ENCODE measurements at regions not wholly inside any gene's neighbourhood (a gene's known extent, or its start where the extent isn't known, plus 50 kb on each side); places are given as distances from the start of the nearest gene placed in this dataset.

DNA sequence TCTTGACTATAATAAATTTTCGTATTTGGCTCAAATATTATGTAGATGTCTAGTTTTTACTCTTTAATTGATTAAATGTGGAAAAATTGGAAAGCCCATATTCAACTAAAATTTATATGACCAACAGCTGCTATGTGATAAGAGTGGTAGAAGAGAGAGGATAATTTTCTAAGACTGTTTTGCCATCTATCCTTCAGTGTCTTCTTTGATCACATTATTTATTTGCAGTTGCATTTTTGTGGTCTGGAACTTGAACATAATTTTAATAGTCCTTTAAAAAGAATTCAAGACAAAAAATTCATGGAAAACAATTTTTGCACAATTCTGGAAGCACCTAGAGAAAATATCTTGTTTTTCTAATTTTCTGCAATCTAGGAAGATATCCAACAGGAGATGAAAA, 213.3 kb upstream of the THBS1 start:
- 47% methylated on average over 1 of the region's 1 CpG for WGBS (ENCODE audit: low lambda C conversion rate)
- no peaks in the 10 kb centered on the region for H4K20me1 ChIP-seq (ENCODE audit: insufficient read depth, low read length)
- no peak for TF ChIP-seq THAP7 (CRISPR knock-in tag; IDR thresholded peaks at IDR 0.05)
- no peak for TF ChIP-seq ZNF83 (CRISPR knock-in tag; IDR thresholded peaks at IDR 0.05; ENCODE audit: borderline replicate concordance)
- TF ChIP-seq, protein P1, sequence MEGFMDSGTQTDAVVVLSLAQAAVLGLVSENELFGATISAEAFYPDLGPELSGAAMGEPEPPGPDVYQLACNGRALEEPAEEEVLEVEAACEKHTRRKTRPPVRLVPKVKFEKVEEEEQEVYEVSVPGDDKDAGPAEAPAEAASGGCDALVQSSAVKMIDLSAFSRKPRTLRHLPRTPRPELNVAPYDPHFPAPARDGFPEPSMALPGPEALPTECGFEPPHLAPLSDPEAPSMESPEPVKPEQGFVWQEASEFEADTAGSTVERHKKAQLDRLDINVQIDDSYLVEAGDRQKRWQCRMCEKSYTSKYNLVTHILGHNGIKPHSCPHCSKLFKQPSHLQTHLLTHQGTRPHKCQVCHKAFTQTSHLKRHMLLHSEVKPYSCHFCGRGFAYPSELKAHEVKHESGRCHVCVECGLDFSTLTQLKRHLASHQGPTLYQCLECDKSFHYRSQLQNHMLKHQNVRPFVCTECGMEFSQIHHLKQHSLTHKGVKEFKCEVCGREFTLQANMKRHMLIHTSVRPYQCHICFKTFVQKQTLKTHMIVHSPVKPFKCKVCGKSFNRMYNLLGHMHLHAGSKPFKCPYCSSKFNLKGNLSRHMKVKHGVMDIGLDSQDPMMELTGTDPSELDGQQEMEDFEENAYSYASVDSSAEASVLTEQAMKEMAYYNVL (CRISPR knock-in tag; IDR thresholded peaks at IDR 0.05; ENCODE audit: borderline replicate concordance) = no peak
- no peak for TF ChIP-seq ZNF136 (CRISPR knock-in tag; IDR thresholded peaks at IDR 0.05; ENCODE audit: low read depth)
- no peak for TF ChIP-seq ZNF180 (CRISPR knock-in tag; IDR thresholded peaks at IDR 0.05; ENCODE audit: borderline replicate concordance, low read depth)
- TF ChIP-seq ZBTB7B (CRISPR knock-in tag; IDR thresholded peaks at IDR 0.05) = no peak
- no peak for TF ChIP-seq ZNF790 (CRISPR knock-in tag; IDR thresholded peaks at IDR 0.05; ENCODE audit: borderline replicate concordance)
- TF ChIP-seq, protein P2, sequence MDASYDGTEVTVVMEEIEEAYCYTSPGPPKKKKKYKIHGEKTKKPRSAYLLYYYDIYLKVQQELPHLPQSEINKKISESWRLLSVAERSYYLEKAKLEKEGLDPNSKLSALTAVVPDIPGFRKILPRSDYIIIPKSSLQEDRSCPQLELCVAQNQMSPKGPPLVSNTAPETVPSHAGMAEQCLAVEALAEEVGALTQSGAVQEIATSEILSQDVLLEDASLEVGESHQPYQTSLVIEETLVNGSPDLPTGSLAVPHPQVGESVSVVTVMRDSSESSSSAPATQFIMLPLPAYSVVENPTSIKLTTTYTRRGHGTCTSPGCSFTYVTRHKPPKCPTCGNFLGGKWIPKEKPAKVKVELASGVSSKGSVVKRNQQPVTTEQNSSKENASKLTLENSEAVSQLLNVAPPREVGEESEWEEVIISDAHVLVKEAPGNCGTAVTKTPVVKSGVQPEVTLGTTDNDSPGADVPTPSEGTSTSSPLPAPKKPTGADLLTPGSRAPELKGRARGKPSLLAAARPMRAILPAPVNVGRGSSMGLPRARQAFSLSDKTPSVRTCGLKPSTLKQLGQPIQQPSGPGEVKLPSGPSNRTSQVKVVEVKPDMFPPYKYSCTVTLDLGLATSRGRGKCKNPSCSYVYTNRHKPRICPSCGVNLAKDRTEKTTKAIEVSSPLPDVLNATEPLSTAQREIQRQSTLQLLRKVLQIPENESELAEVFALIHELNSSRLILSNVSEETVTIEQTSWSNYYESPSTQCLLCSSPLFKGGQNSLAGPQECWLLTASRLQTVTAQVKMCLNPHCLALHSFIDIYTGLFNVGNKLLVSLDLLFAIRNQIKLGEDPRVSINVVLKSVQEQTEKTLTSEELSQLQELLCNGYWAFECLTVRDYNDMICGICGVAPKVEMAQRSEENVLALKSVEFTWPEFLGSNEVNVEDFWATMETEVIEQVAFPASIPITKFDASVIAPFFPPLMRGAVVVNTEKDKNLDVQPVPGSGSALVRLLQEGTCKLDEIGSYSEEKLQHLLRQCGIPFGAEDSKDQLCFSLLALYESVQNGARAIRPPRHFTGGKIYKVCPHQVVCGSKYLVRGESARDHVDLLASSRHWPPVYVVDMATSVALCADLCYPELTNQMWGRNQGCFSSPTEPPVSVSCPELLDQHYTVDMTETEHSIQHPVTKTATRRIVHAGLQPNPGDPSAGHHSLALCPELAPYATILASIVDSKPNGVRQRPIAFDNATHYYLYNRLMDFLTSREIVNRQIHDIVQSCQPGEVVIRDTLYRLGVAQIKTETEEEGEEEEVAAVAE (CRISPR knock-in tag; IDR thresholded peaks at IDR 0.05; ENCODE audit: borderline replicate concordance) = no peak
- POLR2A ChIA-PET = no interaction called here
- intact Hi-C loops (cut with micrococcal nuclease; ENCODE audit: unreplicated experiment) = loop anchor here (10.0 kb wide), 1 partner anchor 243 kb away; no protein-coding TSS in a partner anchor
- H3K4me2 ChIP-seq (ENCODE audit: low read depth, low read length) = no peak overlapping the region
- in situ Hi-C loops (cut with HindIII; ENCODE audit: extremely low pct_ligation_motif_present, low pct_unique_long_range_greater_than_20kb) = no loop called here
- peaks cover 25% of the 10 kb centered on the region for H3K4me1 ChIP-seq (ENCODE audit: insufficient read depth, low read length)
- ATAC-seq = no peak
- FAIRE-seq = no peak
- no peaks in the 10 kb centered on the region for H3K36me3 ChIP-seq (replicated peaks in 1 of 2; ENCODE audit: control insufficient read depth in 1 of 2, insufficient read depth in 2 of 2, low read length in 2 of 2)
- H3K79me2 ChIP-seq (ENCODE audit: insufficient read depth, low read length) = no peaks in the 10 kb centered on the region
- H2AFZ ChIP-seq (ENCODE audit: low read length) = no peak overlapping the region
- DNase-seq (ENCODE audit: low spot score) = no peak
- CTCF ChIA-PET (ENCODE audit: low intra/inter-chr PET ratio, low total read pairs) = no interaction called here
- no peak overlapping the region for H3K4me3 ChIP-seq (replicated peaks in 1 of 3; ENCODE audit: insufficient read depth in 1 of 3, low read depth in 2 of 3, low read length in 3 of 3)
- no peaks in the 10 kb centered on the region for H3K27me3 ChIP-seq (ENCODE audit: control insufficient read depth in 1 of 2, insufficient read depth in 2 of 2, low read length in 2 of 2)
- no peak overlapping the region for H3K9ac ChIP-seq (ENCODE audit: insufficient read depth, low read depth, low read length)
- H3K27ac ChIP-seq (ENCODE audit: extremely low read length, insufficient read depth, low read length) = no peak overlapping the region
- no TSS peak for BruUV-seq (replicated peaks)
- peaks cover 23% of the 10 kb centered on the region for H3K9me3 ChIP-seq (ENCODE audit: low read length)
